ENCODE measurements at regions not wholly inside any gene's neighbourhood (a gene's known extent, or its start where the extent isn't known, plus 50 kb on each side); places are given as distances from the start of the nearest gene placed in this dataset.
A peak's percentile ranks its signal among the peaks of the same experiment; 100 is the strongest.
"Not testable (repeated sequence)": the region's sequence is repeated elsewhere in the genome, so short reads cannot be mapped to it uniquely, and the experiment has no call there.

GRCh38 chr18:10086458-10087210 is 172.8 kb downstream of the VAPA start:
- no peak for DNase-seq

- no peak for DNase-seq
Measured at GRCh38 chr18:10088734-10089133, 174.9 kb downstream of the VAPA start.

- DNase-seq, result no peak
Measured at GRCh38 chr18:10089881-10090280, 176.1 kb downstream of the VAPA start.

- DNase-seq, result no peak
Measured at GRCh38 chr18:10090668-10091067, 176.9 kb downstream of the VAPA start.

- DNase-seq, result no peak
Measured at GRCh38 chr18:10093445-10093844, 179.6 kb downstream of the VAPA start.

- DNase-seq, result no peak
Measured at GRCh38 chr18:10094154-10094553, 180.3 kb downstream of the VAPA start.

- peak; percentile 11 for DNase-seq
Measured at GRCh38 chr18:10094655-10095054, 180.8 kb downstream of the VAPA start.

- DNase-seq, result no peak
Measured at GRCh38 chr18:10095356-10095755, 181.5 kb downstream of the VAPA start.

- no peak for DNase-seq
Measured at GRCh38 chr18:10099539-10100140, 185.8 kb downstream of the VAPA start.

GRCh38 chr18:10100196-10100595 is 186.4 kb downstream of the VAPA start:
- no peak for DNase-seq

GRCh38 chr18:10100941-10101701 is 187.3 kb downstream of the VAPA start:
- DNase-seq, result no peak

- DNase-seq, result no peak
Measured at GRCh38 chr18:10101729-10102128, 187.9 kb downstream of the VAPA start.

- DNase-seq, result not testable (repeated sequence)
Measured at GRCh38 chr18:10105118-10105517, 191.3 kb downstream of the VAPA start.

GRCh38 chr18:10111191-10111590 is 197.4 kb downstream of the VAPA start:
- DNase-seq, result peak; percentile 10

GRCh38 chr18:10111944-10112343 is 198.1 kb downstream of the VAPA start:
- no peak for DNase-seq

GRCh38 chr18:10113121-10114022 is 199.6 kb downstream of the VAPA start:
- DNase-seq, result peak; percentile 59

GRCh38 chr18:10114717-10115463 is 201.1 kb downstream of the VAPA start:
- DNase-seq, result no peak

- no peak for DNase-seq
Measured at GRCh38 chr18:10116574-10116973, 202.8 kb downstream of the VAPA start.

GRCh38 chr18:10119528-10119927 is 205.7 kb downstream of the VAPA start:
- no peak for DNase-seq

GRCh38 chr18:10119991-10120390 is 206.2 kb downstream of the VAPA start:
- DNase-seq, result no peak

- DNase-seq, result no peak
Measured at GRCh38 chr18:10120622-10121021, 206.8 kb downstream of the VAPA start.

GRCh38 chr18:10121028-10121427 is 207.2 kb downstream of the VAPA start:
- no peak for DNase-seq
